H1 (cell line): ENCODE measurements at regions not wholly inside any gene's neighbourhood (a gene's known extent, or its start where the extent isn't known, plus 50 kb on each side); places are given as distances from the start of the nearest gene placed in this dataset.

Source experiments
- ATF3 ChIP-seq: IDR thresholded peaks from 2 replicates; pipeline ENCODE4 v1.6.1; 2011; ENCODE audit warnings: low read depth, mild to moderate bottlenecking, low read length; ENCODE audit not compliant: insufficient read depth
- EZH2 ChIP-seq: fragments of 200-600 bp; sonication (generic); IDR thresholded peaks from 2 replicates; pipeline ENCODE4 v1.7.1; 2012; ENCODE audit warnings: low read depth, mild to moderate bottlenecking, moderate library complexity, low read length, inconsistent platforms; ENCODE audit not compliant: severe bottlenecking
- KDM5A ChIP-seq: fragments of 200-600 bp; IDR thresholded peaks from 2 replicates; pipeline ENCODE4 v1.7.1; 2012; ENCODE audit warnings: mild to moderate bottlenecking, low read length, inconsistent platforms, mixed read lengths
- MAX ChIP-seq: IDR thresholded peaks from 2 replicates; pipeline ENCODE4 v1.6.1; 2012; ENCODE audit warnings: inconsistent platforms
- POLR2A ChIP-seq, 2 experiments: IDR thresholded peaks; 1 replicate in 1 of 2; 2 replicates in 1 of 2; pipeline ENCODE4 v1.6.1; 2011; ENCODE audit warnings: low read depth in 2 of 2, low read length in 2 of 2, mild to moderate bottlenecking in 2 of 2; ENCODE audit errors: control extremely low read depth in 1 of 2
- POLR2AphosphoS5 ChIP-seq: IDR thresholded peaks from 2 replicates; pipeline ENCODE4 v1.6.1; 2011; ENCODE audit warnings: low read depth, low read length
- SAP30 ChIP-seq: fragments of 300-600 bp; sonication (generic); IDR thresholded peaks from 2 replicates; pipeline ENCODE4 v1.7.1; 2012; ENCODE audit warnings: low read length, moderate library complexity, mild to moderate bottlenecking, inconsistent platforms; ENCODE audit not compliant: insufficient read depth, insufficient replicate concordance
- TAF7 ChIP-seq: optimal IDR thresholded peaks from 2 replicates; pipeline ENCODE3; 2011; ENCODE audit warnings: low read depth, mild to moderate bottlenecking, inconsistent platforms, low read length, moderate library complexity, borderline replicate concordance

GRCh38 chr13:79883216-79883615, 402.3 kb downstream of the NDFIP2 start (continued):
- no peak for TF ChIP-seq TAF7
- no peak for TF ChIP-seq ATF3
- TF ChIP-seq EZH2, result no peak
- no peak for TF ChIP-seq POLR2A (IDR thresholded peaks at IDR 0.05; ENCODE audit: control extremely low read depth in 1 of 2, low read depth in 2 of 2, low read length in 2 of 2)
- no peak for TF ChIP-seq POLR2AphosphoS5
- no peak for TF ChIP-seq MAX
- TF ChIP-seq KDM5A, result no peak
- no peak for TF ChIP-seq SAP30
